GM12874 (cell line): ENCODE measurements at regions not wholly inside any gene's neighbourhood (a gene's known extent, or its start where the extent isn't known, plus 50 kb on each side); places are given as distances from the start of the nearest gene placed in this dataset.

Source experiments
- TF ChIP-seq, protein P1 (sequence below): IDR thresholded peaks from 2 replicates; pipeline ENCODE4 v1.5.1; 2011; ENCODE audit warnings: low read depth, mild to moderate bottlenecking, control low read depth, low read length, moderate library complexity; ENCODE audit not compliant: insufficient read depth

DNA sequence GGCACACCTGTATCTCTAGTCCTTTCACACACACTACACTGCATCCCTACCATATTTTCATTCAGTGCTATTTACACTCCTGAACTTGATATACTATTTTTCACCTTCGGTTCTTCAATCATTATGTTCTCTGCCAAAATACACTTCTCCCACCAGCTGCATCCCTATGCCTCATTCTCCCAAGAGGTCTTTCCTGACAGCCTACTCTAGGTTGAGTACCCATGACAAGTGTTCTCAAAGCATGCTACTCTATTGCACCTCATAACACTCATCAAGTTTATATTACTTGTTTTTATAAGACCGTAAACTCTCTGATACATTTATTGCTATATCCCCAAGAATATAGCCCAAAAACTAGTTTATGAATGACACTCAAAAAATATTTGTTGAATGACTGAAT is 549.5 kb downstream of the PYDC2 start:
- TF ChIP-seq, protein P1, sequence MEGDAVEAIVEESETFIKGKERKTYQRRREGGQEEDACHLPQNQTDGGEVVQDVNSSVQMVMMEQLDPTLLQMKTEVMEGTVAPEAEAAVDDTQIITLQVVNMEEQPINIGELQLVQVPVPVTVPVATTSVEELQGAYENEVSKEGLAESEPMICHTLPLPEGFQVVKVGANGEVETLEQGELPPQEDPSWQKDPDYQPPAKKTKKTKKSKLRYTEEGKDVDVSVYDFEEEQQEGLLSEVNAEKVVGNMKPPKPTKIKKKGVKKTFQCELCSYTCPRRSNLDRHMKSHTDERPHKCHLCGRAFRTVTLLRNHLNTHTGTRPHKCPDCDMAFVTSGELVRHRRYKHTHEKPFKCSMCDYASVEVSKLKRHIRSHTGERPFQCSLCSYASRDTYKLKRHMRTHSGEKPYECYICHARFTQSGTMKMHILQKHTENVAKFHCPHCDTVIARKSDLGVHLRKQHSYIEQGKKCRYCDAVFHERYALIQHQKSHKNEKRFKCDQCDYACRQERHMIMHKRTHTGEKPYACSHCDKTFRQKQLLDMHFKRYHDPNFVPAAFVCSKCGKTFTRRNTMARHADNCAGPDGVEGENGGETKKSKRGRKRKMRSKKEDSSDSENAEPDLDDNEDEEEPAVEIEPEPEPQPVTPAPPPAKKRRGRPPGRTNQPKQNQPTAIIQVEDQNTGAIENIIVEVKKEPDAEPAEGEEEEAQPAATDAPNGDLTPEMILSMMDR: no peak

DNA sequence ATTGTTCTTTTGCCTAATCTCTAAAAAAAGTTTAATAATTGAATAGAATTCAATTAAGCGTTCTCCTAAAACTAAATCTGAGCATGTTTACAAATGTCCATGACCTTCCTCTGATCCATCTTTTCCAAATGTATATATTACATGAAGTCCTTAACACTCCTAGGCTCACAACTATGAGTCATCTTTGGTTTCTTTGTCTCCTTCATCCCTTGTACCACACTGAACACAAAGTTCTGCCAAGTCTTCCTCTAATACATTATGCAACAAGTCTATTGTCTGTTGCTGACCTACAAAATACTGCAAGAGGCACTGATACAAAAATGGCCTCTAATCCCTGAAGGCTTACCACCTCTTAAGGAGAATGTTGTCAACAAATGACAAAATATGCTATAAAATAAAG is 550.2 kb downstream of the PYDC2 start:
- TF ChIP-seq, protein P1: no peak

DNA sequence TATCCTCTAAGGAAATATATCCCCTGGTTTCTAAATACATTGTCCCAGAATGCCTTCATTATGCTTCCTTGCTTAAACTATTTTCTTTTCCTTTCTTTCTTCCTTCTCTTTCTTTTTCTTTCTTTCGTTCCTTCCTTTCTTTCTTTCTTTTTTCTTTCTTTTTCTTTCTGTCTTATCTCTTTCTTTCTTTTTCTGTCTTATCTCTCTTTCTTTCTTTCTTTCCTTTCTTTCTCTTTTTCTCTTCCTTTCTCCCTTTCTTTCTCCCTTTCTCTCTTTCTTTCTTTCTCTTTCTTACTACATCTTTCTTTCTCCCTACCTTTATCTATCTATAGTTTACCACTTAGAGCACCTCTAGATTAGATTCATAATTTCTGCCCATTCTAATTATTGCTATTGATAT is 552.1 kb downstream of the PYDC2 start:
- TF ChIP-seq, protein P1: no peak

DNA sequence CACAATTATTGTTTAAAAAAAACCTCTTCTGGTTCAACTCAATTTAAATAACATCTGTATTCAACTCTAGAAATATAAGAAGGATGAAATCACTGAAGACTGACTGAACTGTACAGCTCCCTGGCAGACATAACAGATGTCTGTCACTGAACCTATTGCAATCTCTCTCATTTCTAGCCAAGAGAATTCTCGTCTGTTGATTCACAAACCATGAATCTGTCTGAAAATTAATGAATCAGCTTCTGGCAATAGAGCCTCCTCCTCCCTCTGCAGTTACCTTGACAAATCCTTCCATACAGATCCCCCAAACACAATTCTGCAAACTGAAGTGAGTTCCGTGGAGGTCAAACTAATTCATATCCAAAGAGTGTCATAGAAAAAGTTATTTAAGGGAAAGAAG is 561.4 kb downstream of the PYDC2 start:
- TF ChIP-seq, protein P1: no peak

DNA sequence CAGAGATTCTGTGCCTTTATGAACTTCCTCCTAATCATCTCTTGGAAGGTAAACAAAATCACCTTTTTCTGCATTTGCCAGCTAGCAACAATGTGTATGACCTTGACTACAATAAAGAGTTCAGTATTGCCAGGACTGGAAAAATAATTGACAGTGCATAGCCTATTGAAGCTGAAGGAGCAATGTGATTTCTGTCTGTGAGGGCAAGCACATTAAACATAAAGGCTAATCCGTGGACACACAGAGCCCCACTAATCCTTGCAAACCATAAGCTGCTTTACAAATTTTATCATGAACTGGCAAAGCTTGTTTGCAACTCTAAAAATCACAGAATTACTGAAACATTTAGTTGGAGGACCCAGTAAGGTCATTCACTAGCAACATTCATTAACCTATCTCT is 563.8 kb downstream of the PYDC2 start:
- TF ChIP-seq, protein P1: no peak

DNA sequence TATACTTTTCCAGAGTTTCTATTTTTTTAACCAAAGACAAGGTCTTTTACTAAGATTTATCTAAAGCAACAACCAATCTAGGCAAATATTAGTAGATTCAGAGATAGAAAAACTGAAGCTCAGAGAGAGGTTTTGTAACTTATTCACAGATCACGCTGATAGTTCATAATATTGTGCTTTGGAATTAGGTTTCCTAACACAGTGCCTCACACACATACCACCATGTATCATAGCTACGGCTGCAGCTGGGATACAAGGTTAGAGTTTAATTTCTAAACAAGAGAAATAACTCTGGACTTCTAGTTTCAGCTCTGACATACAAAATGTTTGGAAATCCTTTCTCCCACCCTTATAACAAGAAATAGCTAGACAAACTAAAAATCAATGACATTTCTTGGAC is 565.7 kb downstream of the PYDC2 start:
- TF ChIP-seq, protein P1: no peak

DNA sequence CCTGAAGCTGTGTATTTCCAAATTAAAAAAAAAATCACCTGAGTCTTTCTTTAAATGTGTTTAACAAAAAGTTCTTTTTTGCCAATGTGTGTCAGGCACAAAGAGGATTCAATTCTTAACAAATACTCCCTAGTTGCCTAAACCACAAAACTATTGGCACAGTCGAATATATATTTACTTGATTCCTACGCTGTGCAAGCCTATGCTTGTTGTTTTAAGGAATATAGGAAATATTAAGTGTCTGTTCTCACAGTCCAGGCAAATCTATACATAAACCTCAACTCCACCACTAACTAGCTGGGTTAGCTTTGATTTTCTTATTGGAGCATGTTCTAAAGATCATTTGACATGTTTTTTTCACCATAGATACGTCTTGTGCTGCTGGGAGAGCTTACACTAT is 571.0 kb downstream of the PYDC2 start:
- TF ChIP-seq, protein P1: no peak

DNA sequence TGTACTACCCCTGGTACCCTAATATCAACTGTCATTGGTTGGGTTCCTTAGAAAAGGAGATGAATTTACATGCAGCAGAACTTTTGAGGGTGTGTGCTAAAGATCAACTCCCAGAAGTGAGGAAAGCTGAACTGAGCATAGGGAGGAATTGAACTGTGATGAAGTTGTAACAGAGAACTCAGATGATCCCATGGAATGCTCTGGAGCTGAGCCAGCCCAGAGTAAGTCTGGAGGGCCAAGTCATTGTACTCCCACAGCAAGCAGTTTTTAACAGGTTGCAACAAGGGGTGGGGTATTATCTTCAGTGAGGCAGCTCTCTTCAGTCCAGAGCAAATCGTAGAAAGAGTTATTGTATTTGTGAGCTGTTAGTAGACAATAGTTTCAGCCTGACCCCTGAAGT is 572.3 kb downstream of the PYDC2 start:
- TF ChIP-seq, protein P1: no peak
